ENCODE measurements at regions not wholly inside any gene's neighbourhood (a gene's known extent, or its start where the extent isn't known, plus 50 kb on each side); places are given as distances from the start of the nearest gene placed in this dataset.

GRCh38 chr18:34083910-34084535 lies 140.7 kb downstream of the NOL4 start:
- no peak for DNase-seq
- no peak for TF ChIP-seq CTCF (IDR thresholded peaks at IDR 0.05)
- H3K27me3 ChIP-seq (ENCODE audit: low read depth): no peaks in the 10 kb centered on the region
- no peaks in the 10 kb centered on the region for H3K4me1 ChIP-seq
- no peak overlapping the region for H3K4me3 ChIP-seq
- H3K9me3 ChIP-seq: no peaks in the 10 kb centered on the region
- H3K36me3 ChIP-seq: no peaks in the 10 kb centered on the region
- intact Hi-C loops (cut with DNase I): no loop called here
- ATAC-seq: peak in 1 of 2 donors; percentile 17
- H3K27ac ChIP-seq: no peak overlapping the region

GRCh38 chr18:34077599-34077998 lies 147.1 kb downstream of the NOL4 start:
- H3K4me3 ChIP-seq: no peak overlapping the region
- H3K36me3 ChIP-seq: no peaks in the 10 kb centered on the region
- no peak for TF ChIP-seq CTCF (IDR thresholded peaks at IDR 0.05)
- intact Hi-C loops (cut with DNase I): no loop called here
- ATAC-seq (no peak), DNase-seq (no peak)
- H3K27ac ChIP-seq: no peak overlapping the region
- H3K4me1 ChIP-seq: no peaks in the 10 kb centered on the region
- no peaks in the 10 kb centered on the region for H3K9me3 ChIP-seq
- H3K27me3 ChIP-seq (ENCODE audit: low read depth): no peaks in the 10 kb centered on the region

GRCh38 chr18:34075963-34076860 lies 148.5 kb downstream of the NOL4 start:
- H3K4me3 ChIP-seq: no peak overlapping the region
- no peak overlapping the region for H3K27ac ChIP-seq

GRCh38 chr18:34061226-34061625 lies 163.5 kb downstream of the NOL4 start:
- no peak overlapping the region for H3K4me3 ChIP-seq
- no peaks in the 10 kb centered on the region for H3K27me3 ChIP-seq (ENCODE audit: low read depth)
- intact Hi-C loops (cut with DNase I): no loop called here
- peaks cover under 1% of the 10 kb centered on the region for H3K9me3 ChIP-seq
- no peak overlapping the region for H3K27ac ChIP-seq
- DNase-seq: no peak
- H3K4me1 ChIP-seq: no peaks in the 10 kb centered on the region
- TF ChIP-seq CTCF (IDR thresholded peaks at IDR 0.05): no peak
- no peak for ATAC-seq
- no peaks in the 10 kb centered on the region for H3K36me3 ChIP-seq

More at GRCh38 chr18:34075963-34076860, 148.5 kb downstream of the NOL4 start:
- no peaks in the 10 kb centered on the region for H3K4me1 ChIP-seq
- DNase-seq (no peak), ATAC-seq (no peak)
- no peaks in the 10 kb centered on the region for H3K9me3 ChIP-seq
- TF ChIP-seq CTCF (IDR thresholded peaks at IDR 0.05): no peak
- intact Hi-C loops (cut with DNase I): no loop called here
- no peaks in the 10 kb centered on the region for H3K27me3 ChIP-seq (ENCODE audit: low read depth)
- no peaks in the 10 kb centered on the region for H3K36me3 ChIP-seq

GRCh38 chr18:34055227-34055626 lies 169.5 kb downstream of the NOL4 start:
- DNase-seq (no peak), ATAC-seq (no peak)
- no peaks in the 10 kb centered on the region for H3K4me1 ChIP-seq
- no peak overlapping the region for H3K4me3 ChIP-seq
- no peak overlapping the region for H3K27ac ChIP-seq
- TF ChIP-seq CTCF (IDR thresholded peaks at IDR 0.05): no peak
- H3K36me3 ChIP-seq: no peaks in the 10 kb centered on the region
- no peaks in the 10 kb centered on the region for H3K27me3 ChIP-seq (ENCODE audit: low read depth)
- H3K9me3 ChIP-seq: peaks cover 11% of the 10 kb centered on the region
- intact Hi-C loops (cut with DNase I): no loop called here
